ENCODE measurements at regions not wholly inside any gene's neighbourhood (a gene's known extent, or its start where the extent isn't known, plus 50 kb on each side); places are given as distances from the start of the nearest gene placed in this dataset.

GRCh38 chr2:137842952-137843351 is 121.3 kb upstream of the HNMT start:
- TF ChIP-seq FOXM1 (IDR thresholded peaks at IDR 0.05; ENCODE audit: borderline replicate concordance): no peak
- TF ChIP-seq FOXK2 (IDR thresholded peaks at IDR 0.05): no peak
- TF ChIP-seq ELF4 (IDR thresholded peaks at IDR 0.05): no peak
- no peak for TF ChIP-seq SP1 (IDR thresholded peaks at IDR 0.05)
- TF ChIP-seq BHLHE40 (IDR thresholded peaks at IDR 0.05; ENCODE audit: borderline replicate concordance): no peak
- TF ChIP-seq L3MBTL2 (conservative IDR thresholded peaks at IDR 0.05): no peak
- TF ChIP-seq ZNF384 (IDR thresholded peaks at IDR 0.05): no peak
